ENCODE measurements at regions not wholly inside any gene's neighbourhood (a gene's known extent, or its start where the extent isn't known, plus 50 kb on each side); places are given as distances from the start of the nearest gene placed in this dataset.
A peak's percentile ranks its signal among the peaks of the same experiment; 100 is the strongest.

DNA sequence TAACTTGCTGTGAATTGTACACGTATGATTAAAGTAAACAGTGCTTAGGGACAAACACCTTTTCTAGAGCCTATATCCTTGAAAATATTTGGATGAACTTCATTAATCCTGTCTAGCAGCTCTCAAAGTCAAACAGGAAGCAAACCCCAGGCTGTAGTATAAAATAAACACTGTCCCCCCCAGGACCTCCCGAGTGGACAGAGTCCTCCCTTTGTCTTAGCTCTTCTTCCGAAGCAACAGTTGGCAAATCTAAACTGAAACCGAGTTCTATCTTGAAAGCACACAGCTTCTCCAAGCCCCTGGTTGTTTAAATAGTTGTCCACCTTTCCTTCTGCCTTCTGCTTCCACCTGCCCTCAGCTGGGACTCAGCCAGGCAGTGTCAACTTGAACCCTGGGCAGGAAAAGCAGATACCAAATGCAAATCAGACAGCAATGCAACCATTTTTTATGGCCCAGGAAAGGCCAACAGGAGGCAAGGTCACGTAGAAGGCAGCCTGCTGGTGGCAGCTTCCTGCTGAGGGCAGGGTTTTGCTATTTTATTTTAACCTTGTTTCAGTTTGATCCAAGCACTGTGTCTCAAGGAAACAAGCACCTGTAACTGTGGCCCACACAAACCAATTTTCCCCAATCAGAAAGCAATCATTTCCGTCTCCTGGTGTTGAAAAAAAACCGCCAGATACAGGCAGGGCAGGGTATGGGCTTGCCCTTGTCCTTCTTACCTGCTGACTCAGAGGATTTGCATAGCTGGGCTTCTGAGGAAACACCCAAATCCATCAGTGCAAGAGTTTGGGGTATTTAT lies 110.3 kb upstream of the KIT start:
- peak; percentile 55 for DNase-seq

DNA sequence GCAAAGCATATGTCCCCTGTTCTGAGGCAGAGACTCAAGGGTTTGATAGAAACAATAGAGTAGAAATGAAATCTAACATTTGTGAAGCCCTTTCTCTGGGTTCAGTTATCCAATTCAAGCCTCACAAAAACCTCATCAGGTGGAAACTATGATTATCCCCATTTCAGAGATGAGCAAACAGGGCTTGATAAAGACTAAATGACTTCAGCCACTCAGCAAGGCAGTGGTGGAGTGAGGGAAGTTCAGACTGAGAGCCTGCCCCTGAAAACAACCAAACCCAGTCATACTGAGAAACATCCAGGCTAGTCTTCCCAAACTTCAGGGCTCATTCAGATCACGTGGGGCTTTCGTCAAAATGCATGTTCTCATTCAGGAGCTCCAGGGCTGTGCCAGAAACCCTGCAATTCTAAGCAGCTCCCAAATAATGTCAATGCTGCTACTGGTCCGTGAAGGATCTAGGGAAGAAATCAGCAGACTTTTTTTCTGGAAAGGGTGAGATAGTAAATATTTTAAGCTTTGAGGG lies 109.6 kb upstream of the KIT start:
- DNase-seq = no peak

DNA sequence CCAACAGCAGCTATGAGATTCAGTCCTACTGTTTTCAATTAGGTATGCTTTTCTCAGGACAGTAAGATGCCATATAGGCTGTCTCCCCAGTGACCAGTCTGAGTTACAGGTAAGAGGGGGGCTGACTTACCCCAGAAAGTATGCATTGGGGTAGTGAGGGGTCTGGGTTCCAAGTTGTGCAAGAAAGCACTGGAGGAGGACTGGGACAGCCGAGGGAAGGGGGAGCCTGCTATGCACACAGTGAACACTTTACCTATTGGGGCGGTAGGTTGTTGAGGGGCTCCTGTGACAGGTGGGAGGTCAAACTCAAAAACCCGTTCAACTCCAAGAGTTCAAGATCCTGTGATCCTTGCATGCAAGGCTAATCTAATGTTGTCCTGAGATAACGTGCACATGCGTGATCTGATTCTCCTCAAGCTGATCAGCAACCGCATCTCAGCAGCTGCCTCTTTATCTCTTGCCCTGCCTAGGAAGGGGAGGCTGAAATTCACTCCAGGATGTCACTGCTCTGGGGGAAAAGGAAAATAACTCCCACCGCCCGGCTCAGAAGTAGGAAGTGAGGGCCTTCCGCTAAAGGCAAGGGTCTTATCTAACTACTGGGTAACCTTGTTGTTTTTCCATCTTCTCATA lies 108.8 kb upstream of the KIT start:
- no peak for DNase-seq

DNA sequence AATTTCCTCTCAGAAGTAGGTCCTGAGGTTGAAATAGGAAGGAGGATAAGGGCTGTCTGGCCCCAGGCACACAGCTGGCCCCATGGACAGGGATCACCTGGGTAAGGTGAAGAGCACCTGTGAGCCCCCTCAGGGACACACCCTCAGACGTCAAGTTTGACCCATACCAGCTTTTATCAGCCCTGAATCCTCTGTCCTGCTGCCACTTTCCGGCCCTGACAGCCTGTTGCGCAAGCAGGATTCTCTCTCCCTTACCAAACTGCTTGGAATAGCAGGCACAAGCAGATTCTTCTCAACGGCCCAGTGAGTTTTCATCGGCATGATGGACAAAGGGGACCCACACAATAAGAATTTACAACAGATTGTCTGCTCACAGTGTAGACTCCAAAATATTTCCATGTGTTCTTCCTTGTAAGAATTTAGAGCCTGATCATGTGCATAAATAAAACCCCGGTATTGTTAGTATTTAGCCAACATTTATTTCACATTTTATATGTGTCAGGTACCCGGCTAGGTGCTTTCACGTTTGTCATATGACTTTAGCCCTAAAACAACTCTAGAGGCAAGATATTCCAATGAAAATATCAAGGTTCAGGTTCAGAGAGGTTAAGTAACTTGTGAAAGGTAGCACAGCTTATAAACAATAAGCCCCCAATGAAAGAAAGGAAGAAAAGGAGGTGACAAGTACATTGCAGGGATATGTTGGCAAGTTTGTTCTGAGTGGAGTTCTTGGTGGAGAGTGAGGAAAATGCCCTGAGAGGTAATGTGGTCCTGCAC lies 107.2 kb upstream of the KIT start:
- DNase-seq = peak; percentile 11

DNA sequence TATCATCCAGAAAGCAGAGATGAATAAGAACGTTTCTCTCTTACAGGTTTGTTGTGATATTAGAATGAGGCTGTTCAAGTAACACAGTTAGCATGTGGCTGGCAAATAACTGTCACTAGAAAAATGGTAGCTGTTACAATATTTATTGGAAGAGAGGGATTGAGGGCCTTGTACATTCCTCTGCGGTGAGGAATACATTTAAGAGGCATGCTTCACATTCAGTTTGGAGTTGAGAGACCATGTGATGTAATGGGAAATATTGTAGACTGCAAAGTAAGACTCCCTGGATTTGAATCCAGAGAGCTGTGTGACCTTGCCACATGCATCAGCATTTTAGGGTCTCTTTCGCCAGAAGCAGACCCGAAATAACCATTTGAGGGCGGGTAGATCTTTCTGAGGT lies 104.8 kb upstream of the KIT start:
- DNase-seq = no peak

DNA sequence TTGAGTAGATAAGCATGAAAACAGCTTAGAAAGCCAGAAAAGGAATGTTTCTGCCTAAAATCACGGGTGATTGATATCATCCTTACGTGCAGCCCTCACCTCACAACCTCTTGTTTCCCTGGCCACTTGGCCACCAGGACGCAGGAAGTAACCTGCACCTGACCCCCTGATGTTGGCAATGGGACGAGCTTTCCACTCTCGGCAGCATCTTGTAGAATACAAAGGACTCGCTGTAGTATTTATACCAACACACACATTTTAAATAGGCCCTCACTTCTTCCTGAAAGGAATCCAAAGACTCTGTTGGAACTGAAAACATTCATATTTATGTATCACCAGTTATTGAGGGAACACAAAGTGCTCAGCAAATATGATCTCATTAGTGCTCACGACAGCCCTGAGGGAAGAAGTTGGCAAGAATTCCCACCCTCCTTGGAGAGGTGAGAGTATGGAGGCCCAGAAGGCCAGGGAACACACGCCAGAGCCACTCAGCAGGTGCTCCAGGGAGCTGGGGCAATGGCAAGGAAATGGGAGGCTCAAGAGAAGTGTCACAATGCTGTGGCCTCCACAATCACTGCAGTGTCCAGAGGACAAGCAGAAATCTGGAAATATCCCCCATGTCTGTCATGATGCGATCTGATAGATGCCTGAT lies 103.3 kb upstream of the KIT start:
- DNase-seq = no peak

DNA sequence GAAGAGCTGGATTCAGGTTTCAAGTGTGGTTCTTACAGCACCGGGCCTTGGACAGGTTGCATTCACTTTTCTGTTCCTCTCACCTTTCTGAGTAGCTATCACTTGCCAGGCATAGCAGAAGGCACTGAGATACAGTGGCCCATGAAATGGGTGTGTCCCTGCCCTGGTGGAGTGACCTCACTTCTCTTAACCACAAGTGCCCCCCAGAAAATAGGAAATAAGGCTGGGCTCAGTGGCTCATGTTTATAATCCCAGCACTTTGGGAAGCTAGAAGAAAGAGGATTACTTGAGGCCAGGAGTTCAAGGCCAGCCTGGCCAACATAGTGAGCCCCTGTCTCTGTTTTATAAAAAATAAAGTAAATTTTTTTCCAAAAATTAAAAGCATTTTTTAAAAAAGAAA lies 101.7 kb upstream of the KIT start:
- no peak for DNase-seq

DNA sequence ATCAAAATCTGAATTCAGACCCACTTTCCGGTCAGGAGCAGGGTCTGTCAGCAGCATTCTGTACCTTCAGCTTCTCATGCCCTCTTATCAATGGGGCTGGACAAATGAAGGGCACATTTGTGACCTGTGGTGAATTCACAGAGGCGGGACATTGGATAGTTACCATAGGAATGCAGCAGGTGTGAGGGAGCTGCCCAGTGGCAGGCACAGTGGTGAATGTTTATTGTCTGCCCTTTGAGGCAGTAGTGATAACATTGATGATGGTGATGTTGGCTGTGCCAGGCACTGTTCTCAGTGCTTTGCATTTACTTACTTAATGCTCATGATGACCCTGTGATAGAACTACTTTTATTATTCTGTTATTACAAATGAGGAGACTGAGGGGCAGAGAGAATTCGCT lies 101.2 kb upstream of the KIT start:
- no peak for DNase-seq

DNA sequence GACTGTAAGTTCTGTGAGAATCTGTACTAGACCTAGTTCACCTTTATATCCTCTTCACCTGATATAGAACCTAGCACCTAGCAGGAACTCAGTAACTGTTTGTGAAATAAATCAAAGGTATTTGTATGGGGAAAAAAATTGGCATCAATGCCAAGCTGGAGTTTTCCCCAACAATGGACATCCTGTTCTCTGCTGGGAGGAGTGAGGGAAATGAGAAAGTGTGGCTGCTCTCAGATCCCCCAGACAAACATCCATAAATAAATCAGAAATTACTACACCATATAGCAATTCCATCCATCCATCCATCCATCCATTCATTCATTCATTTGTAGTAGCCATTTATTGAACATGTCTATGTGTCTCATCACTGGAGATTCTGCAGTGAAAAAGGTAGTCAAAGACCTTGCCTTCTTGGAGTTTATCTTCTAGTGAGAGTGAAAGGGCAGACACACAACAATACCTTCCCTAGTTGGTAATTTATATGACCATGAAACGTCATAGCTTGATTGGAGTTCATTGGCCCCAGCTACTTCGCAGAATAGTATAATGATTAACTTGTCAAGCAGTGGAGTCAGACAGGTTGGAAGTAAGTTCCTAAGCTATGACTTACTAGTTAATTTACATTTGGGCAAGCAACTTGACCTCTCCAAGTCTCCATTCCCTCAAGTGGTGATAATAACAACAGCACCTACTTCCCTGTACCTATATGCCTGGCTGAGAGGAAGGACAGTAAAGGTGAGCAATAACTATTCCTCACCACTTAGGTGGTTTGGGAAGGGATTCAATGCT lies 98.7 kb upstream of the KIT start:
- DNase-seq = peak; percentile 28

DNA sequence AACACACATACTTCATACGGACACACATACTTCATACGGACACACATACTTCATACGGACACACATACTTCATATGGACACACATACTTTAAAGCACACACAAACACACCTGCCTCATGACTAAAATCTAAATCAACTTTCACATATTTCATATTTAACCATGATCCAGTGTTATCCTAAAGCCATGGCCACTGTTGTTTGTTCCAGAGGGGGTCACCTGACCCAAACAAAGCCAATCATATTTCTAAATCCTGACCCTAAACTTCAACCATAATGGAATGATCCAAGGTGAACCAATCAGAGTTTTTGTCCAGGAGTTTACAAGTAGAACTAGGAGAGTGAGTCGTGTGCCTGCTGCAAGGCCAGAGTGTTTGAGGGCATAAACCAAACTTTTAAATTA lies 97.2 kb upstream of the KIT start:
- no peak for DNase-seq

DNA sequence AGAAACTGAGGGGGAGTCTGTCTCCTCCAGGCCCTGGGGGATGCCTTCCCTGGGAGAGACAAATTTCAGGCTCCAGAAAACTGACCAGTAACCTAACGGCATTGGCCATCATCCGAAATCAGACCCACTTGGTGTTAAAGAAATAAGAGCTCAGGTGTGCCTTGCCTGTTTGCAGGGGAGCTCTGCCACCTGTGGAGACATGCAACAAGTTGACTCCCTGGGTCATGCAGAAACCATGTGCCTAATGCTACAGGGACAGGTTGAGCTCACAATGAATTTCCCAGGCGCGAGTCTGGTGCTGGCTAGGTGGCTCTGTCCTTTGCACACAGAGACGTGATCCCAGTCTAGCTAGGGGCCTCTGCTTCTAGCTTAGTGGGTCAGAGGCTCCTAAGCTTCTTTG lies 95.8 kb upstream of the KIT start:
- DNase-seq = no peak

DNA sequence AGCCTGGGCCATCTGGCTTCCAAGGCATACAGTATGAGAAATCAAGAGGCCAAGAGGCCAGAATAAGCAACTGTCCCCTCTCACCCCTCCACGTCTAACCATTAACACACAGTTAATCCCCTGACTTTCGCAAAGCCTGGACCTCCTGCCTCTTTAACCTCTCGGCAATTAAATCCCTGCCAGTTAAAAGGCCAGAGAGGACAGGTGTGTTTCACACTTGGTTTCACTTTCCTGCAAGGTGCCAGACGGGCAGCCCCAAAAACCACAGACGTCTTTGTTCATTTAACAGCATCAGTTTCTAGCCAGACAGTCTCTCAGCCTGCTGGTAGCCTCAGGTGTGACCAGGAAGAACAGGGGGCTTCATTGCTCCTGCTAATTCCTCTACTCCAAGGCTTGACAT lies 91.1 kb upstream of the KIT start:
- peak; percentile 62 for DNase-seq

DNA sequence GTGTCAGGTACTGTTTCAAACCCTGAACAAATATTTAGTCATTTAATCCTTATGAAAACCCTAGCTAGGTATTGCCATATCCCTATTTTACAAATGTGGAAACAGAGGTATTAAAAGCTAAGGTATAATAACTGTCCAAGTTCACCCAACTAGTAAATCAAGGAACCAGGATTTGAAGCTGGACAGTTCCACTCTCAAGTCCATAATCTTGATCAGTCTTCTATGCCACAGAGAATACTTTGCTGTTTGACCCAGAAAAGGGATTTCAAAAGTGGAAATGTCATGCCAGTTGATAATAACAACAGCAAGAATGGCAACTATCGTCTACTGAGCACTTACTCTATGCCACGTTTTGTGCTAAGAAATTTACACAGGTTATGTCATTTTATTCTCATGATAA lies 90.4 kb upstream of the KIT start:
- no peak for DNase-seq

DNA sequence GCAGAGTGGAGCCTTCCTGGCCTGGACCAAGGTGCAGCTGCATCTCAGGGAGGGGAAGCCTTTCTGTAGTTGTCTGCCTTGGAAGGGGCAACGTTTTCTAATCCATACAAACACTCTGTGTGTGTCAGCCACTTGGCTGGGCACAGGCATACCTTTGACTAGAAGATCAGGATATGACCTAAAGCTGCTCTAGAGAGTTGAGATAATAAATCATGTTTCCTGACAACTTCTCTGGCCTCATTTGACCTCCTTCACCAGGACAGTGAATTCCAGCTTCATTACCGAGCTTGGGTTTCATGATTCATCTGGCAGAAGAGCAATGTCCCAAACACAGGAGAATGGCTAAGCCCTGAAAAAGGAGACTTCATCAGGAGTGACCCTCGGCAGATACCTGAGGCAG lies 89.6 kb upstream of the KIT start:
- peak; percentile 50 for DNase-seq

DNA sequence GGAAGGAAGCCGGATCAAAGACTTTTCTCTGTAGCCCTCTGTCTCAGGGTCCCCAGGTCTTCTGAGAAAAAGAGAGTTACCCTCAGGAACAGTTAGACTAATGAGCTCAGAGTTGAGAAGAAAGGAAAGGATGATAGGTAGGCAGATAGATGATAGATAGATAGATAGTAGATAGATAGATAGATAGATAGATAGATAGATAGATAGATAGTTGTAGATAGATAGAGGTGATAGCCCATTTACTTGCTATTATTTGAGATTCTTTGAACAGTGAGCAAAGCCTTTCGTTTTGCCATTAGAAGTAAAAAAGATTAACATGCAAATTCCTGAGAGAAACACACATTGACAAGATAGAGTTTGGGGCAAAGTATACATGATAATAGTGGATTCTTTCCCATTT lies 86.9 kb upstream of the KIT start:
- no peak for DNase-seq

DNA sequence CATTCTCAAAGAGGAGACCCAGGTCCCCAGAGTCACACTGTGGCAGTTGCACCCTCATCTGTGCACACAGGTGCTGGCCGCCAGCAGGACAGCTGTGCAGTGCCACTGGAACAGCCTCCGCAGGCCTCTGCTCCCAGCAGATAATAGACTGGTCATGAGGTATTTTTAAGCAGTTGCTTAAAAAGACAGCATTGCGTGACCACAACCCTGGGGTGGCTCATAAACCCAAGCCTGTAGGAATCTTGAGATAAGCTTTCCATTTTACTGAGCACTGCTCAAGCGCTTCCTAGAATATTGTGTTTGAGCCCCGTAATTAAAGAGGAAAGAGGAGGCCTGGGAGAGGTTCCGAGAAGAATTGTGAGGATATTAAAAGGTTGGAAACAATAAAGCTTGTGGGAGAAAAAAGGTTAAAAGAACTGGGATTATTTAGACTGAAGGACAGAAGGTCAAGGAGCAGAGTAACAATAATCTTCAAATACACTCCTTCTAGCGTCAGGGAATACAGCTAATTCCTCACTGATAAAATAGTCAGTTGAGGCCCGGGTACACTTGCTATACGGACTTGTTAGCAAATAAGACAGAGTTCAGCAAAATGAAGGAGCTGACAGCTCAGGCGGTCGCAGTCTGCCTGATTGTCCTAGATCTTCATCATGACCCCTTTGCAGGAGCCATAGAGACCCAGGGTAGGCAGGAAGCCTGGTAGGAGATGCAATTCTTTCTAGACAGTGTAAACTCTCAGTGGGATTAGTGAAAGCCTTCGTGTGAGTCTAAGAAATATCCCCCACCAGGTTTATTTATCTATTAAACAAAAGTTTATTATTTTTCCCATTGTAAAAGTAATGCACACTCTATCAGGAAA lies 86.2 kb upstream of the KIT start:
- no peak for DNase-seq

DNA sequence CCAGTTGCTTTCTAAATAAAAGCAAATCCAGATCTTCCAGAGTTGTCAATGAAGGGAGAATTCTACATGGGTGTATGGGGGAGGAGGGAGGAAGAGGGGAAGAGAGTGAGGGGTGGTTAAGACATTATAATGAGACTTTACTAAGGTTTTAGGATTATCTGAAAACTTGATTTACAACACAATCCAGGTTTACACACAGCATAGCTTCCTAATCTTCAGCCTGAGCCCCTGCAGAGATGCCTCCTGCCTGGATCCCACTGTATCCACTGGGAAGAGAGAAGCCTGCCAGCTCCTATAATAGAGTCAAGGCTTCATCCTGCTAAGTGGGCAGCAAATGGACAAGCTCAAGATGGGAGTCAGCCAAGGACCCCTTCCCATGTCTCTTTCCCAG lies 85.6 kb upstream of the KIT start:
- DNase-seq = no peak

DNA sequence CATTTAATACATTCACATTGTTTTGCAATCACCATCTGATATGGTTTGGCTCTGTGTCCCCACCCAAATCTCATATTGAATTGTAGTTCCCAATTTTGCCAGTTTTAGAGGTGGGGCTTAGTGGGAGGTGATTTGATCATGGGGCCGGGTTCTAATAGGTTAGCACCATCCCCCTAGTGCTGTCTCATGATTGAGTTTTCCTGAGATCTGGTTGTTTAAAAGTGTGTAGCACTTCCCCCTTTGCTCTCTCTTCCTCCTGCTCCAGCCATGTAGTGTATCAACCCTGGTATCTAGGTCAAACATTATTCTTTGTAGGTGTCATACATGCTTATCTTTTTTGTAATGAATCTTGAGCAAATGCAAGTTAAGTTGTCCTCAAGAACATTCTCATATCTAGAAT lies 83.3 kb upstream of the KIT start:
- no peak for DNase-seq

DNA sequence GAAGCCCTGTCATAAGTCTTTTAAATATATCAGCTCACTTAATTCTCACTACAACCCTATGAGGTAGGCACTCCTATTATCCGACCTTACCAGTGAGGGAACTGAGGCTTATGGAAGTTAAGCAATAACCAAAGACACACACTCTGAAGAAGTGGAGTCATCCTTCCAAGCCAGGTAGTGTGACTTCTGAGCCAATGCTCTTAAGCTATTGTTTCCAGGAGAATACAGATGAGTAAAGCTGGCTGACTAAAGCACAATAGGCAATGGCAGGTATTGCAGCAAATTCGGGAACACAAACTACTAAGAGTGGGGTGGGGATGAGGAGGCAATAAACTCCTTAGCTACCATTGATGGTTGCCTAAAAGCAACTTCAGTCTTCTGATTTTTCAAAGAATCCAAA lies 81.8 kb upstream of the KIT start:
- DNase-seq = no peak

DNA sequence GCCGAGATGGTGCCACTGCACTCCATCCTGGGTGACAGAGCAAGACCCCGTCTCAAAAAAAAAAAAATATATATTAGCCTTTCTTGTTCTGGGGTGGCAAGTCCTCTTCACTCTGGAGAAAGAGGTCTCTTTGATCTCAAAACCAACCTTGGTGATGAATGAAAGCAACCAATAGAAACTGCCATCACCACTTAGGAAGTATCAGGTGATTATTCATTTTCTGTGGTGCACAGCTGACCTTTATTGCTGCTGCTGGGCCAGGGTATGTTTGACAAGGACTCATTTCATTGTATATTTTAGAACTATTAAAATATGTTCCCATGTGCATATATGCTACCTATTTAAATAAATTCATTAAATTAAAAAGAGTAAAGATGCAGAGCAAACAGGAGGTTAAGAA lies 76.0 kb upstream of the KIT start:
- no peak for DNase-seq

DNA sequence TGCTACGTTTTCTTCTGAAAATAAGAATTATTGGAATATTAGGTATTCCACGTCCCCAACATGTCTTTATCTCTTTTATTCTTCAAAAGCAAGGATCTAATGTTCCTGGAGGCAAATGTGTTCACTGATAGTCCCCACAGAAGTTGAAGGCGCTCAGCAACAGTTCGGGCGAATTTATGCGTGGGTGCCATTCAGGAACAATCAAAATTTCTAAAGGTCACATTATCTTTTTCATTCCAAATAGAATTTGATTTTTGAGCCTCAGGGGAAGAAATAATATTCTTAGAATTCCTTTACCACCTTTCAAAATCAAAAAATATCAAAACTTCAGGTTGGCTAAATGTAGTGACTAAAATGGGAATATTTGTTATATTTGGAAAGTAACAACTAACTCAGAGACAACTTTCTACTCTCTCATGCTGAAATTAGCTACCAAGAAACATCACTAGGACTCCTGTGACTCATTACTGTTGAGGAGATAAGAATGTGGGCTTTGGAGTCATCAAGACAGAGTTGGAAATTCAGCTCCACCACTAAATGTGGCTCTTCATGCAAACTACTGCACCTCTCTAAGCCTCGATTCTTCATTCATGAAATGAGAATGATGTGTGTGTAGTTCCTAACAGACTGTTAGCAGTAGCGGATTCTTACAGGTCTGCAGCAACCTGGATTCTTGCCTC lies 72.3 kb upstream of the KIT start:
- DNase-seq = peak; percentile 7

All from DMS53 (cell line).